ENCODE measurements at regions not wholly inside any gene's neighbourhood (a gene's known extent, or its start where the extent isn't known, plus 50 kb on each side); places are given as distances from the start of the nearest gene placed in this dataset.

DNA sequence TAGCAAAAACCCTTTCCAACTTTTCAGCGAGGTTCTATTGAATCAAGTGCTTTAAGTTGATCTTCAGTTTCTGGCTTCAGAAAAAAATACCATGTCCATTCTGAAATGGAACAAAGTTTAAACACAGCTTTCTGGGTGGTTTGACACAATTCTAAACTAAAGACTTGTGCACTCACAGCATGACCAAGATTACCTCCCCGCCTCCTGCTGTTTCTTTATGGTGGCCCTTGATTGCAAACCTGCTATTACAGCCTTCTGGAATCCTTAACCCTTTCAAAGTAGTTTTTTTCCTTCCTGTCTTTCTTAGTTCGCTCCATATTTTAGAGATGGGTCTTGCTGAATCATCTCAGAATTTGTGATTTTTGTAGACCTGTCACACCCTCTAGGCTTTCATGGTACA is 135.9 kb upstream of the FBN2 start:
- DNase-seq (ENCODE audit: low spot score) (no peak), ATAC-seq (ENCODE audit: insufficient number of reproducible peaks, low FRiP score, low read depth) (no peak)
- no peaks in the 10 kb centered on the region for H3K9me3 ChIP-seq
- H3K27ac ChIP-seq, result no peak overlapping the region
- H3K4me1 ChIP-seq (ENCODE audit: control insufficient read depth in 1 of 2, low read depth in 2 of 2), result no peaks in the 10 kb centered on the region
- TF ChIP-seq, protein P1, sequence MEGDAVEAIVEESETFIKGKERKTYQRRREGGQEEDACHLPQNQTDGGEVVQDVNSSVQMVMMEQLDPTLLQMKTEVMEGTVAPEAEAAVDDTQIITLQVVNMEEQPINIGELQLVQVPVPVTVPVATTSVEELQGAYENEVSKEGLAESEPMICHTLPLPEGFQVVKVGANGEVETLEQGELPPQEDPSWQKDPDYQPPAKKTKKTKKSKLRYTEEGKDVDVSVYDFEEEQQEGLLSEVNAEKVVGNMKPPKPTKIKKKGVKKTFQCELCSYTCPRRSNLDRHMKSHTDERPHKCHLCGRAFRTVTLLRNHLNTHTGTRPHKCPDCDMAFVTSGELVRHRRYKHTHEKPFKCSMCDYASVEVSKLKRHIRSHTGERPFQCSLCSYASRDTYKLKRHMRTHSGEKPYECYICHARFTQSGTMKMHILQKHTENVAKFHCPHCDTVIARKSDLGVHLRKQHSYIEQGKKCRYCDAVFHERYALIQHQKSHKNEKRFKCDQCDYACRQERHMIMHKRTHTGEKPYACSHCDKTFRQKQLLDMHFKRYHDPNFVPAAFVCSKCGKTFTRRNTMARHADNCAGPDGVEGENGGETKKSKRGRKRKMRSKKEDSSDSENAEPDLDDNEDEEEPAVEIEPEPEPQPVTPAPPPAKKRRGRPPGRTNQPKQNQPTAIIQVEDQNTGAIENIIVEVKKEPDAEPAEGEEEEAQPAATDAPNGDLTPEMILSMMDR (IDR thresholded peaks at IDR 0.05), result no peak
- no peaks in the 10 kb centered on the region for H3K27me3 ChIP-seq (replicated peaks; ENCODE audit: insufficient read depth)
- no peaks in the 10 kb centered on the region for H3K36me3 ChIP-seq
- H3K4me3 ChIP-seq, result no peak overlapping the region

DNA sequence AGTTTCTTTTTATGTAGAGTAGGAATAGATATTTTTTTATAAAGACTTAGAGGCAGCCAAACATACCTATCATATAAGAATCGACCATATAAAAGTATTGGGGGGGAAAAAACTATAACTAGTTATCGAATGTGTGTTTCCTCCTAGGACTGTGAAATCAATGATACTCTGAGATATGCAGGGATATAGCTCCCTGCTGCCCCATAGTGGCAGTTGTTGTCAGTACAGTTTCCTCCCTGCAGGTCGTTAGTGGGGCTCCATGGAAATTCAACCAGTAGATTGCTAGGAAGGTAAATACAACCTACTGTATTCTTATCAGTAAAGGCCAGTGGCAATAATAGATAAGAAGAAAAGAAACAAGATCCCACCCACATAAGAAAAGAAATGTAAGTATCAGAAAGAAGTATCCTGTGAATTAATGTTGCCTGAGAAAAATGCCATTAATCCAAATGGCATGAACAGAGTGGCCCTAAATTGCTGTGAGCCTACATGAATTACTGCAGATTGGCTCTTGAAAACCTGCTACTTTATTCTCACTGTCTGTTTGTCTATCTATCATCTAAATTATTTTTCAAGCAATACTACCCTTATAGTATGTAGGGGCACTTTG is 136.9 kb upstream of the FBN2 start:
- Histone ChIP-seq H3K9me3 (no peaks in the 10 kb centered on the region), H3K36me3 (no peaks in the 10 kb centered on the region), H3K4me1 (ENCODE audit: control insufficient read depth in 1 of 2, low read depth in 2 of 2) (no peaks in the 10 kb centered on the region), H3K27me3 (replicated peaks; ENCODE audit: insufficient read depth) (no peaks in the 10 kb centered on the region), H3K27ac (no peak overlapping the region), H3K4me3 (no peak overlapping the region)
- DNase-seq (ENCODE audit: low spot score), result no peak
- ATAC-seq (ENCODE audit: insufficient number of reproducible peaks, low FRiP score, low read depth), result no peak
- TF ChIP-seq, protein P1 (IDR thresholded peaks at IDR 0.05), result peak; percentile 27

DNA sequence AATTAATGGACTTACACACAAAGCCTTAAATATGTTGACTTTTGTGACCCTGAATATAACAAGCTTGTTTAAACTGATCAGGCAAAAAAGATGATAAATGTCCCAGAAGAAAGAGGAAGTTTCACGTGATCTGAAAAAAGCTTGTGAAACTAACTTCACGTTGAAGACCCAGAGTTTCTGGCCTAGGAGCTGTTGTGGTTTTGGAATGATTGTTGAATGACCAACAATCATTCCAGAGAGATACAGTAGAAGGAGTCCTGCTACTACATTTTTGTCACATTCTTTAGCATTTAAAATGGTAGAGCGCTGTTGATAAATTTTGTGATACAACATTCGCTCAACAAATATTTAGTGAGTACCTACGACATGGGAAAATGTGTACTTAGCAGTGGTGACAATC is 143.1 kb upstream of the FBN2 start:
- no peak for ATAC-seq (ENCODE audit: insufficient number of reproducible peaks, low FRiP score, low read depth)
- no peak overlapping the region for H3K4me3 ChIP-seq

DNA sequence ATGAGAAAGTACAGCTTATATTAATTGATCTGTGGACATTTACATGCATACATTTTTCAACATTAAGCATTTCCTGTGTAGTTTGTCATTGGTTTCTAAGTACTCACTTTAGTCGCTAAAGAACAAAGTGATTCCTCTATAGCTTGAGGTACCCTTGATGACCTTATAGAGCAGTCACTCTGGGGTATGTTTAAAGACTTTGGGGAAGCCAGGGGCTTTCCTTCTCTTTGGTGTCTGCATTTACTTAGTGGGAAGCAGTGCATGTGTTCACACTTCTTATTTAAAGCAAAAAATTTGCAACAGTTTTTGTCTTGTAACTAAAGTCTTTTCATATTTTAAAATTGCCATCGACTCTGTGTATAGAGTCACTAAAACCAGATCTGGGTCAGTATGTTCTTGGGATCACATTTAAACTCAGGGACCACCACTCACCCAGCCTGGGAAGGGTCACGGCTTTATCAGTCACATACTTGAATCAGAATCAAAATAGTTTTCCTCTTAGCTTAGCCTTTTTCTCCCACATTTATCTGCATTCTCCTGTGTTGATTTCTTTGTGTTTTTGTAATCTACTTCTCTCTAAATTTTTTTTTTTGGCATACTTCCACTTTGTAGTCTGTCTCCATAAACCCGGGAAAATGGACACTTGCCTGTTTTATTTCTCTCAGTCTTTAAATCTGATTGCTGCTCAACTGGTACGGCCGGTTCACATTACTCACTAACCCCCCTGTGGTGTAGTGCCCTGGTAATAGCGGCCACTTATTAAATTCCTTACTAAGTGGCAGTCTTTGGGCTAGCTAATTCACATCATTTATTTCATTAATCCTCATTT is 143.9 kb upstream of the FBN2 start:
- Histone ChIP-seq H3K4me1 (ENCODE audit: control insufficient read depth in 1 of 2, low read depth in 2 of 2) (no peaks in the 10 kb centered on the region), H3K27me3 (replicated peaks; ENCODE audit: insufficient read depth) (no peaks in the 10 kb centered on the region), H3K36me3 (no peaks in the 10 kb centered on the region), H3K4me3 (no peak overlapping the region), H3K27ac (no peak overlapping the region), H3K9me3 (no peaks in the 10 kb centered on the region)
- DNase-seq (ENCODE audit: low spot score) (no peak), ATAC-seq (ENCODE audit: insufficient number of reproducible peaks, low FRiP score, low read depth) (no peak)
- TF ChIP-seq, protein P1 (IDR thresholded peaks at IDR 0.05), result no peak

More for the DNA sequence above, 143.1 kb upstream of the FBN2 start:
- H3K9me3 ChIP-seq, result no peaks in the 10 kb centered on the region
- DNase-seq (ENCODE audit: low spot score), result no peak
- TF ChIP-seq, protein P1 (IDR thresholded peaks at IDR 0.05), result no peak
- no peaks in the 10 kb centered on the region for H3K36me3 ChIP-seq
- no peaks in the 10 kb centered on the region for H3K4me1 ChIP-seq (ENCODE audit: control insufficient read depth in 1 of 2, low read depth in 2 of 2)
- H3K27me3 ChIP-seq (replicated peaks; ENCODE audit: insufficient read depth), result no peaks in the 10 kb centered on the region
- H3K27ac ChIP-seq, result no peak overlapping the region

DNA sequence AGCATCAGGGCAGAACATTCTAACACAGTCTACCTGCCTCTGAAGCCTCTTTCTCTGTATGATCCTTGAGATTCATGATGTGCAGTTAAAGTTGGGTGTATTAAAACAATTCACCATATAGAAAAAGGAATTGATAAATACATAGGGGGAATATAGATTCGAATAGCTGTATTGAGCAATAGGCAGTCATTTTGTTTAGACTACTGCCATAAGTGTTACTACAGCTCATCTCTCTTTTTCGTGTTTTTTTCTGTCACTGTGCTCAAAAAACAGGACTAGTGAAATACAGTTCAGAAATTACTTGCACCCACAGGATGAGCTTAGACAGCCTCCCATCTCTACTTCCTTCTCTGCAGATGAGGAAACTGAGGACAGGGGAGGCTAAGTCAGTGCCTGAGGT is 144.6 kb upstream of the FBN2 start:
- H3K4me1 ChIP-seq (ENCODE audit: control insufficient read depth in 1 of 2, low read depth in 2 of 2), result no peaks in the 10 kb centered on the region
- H3K9me3 ChIP-seq, result no peaks in the 10 kb centered on the region
- DNase-seq (ENCODE audit: low spot score) (no peak), ATAC-seq (ENCODE audit: insufficient number of reproducible peaks, low FRiP score, low read depth) (no peak)
- H3K4me3 ChIP-seq, result no peak overlapping the region
- H3K36me3 ChIP-seq, result no peaks in the 10 kb centered on the region
- H3K27ac ChIP-seq, result no peak overlapping the region
- H3K27me3 ChIP-seq (replicated peaks; ENCODE audit: insufficient read depth), result no peaks in the 10 kb centered on the region
- TF ChIP-seq, protein P1 (IDR thresholded peaks at IDR 0.05), result no peak
